ENCODE measurements at regions not wholly inside any gene's neighbourhood (a gene's known extent, or its start where the extent isn't known, plus 50 kb on each side); places are given as distances from the start of the nearest gene placed in this dataset.

GRCh38 chrX:22396408-22396807 is 123.7 kb downstream of the CBLL2 start:
- DNase-seq = no peak

- no peak for DNase-seq
Measured at GRCh38 chrX:22397566-22397965, 124.9 kb downstream of the CBLL2 start.

- no peak for DNase-seq
Measured at GRCh38 chrX:22399437-22400192, 126.9 kb downstream of the CBLL2 start.

- no peak for DNase-seq
Measured at GRCh38 chrX:22404297-22404696, 131.6 kb downstream of the CBLL2 start.

GRCh38 chrX:22406201-22406737 is 133.6 kb downstream of the CBLL2 start:
- DNase-seq = no peak

- DNase-seq = no peak
Measured at GRCh38 chrX:22409418-22409817, 136.7 kb downstream of the CBLL2 start.

GRCh38 chrX:22424122-22424915 is 151.6 kb downstream of the CBLL2 start:
- no peak for DNase-seq

- no peak for DNase-seq
Measured at GRCh38 chrX:22424919-22425318, 152.2 kb downstream of the CBLL2 start.

- DNase-seq = no peak
Measured at GRCh38 chrX:22429704-22430103, 157.0 kb downstream of the CBLL2 start.

- DNase-seq = no peak
Measured at GRCh38 chrX:22430701-22431100, 158.0 kb downstream of the CBLL2 start.

GRCh38 chrX:22433292-22434070 is 160.8 kb downstream of the CBLL2 start:
- no peak for DNase-seq

- no peak for DNase-seq
Measured at GRCh38 chrX:22445880-22446279, 173.2 kb downstream of the CBLL2 start.

- DNase-seq = no peak
Measured at GRCh38 chrX:22462959-22463358, 190.2 kb downstream of the CBLL2 start.

GRCh38 chrX:22467571-22467970 is 194.9 kb downstream of the CBLL2 start:
- peak; percentile 5 for DNase-seq

GRCh38 chrX:22481436-22481835 is 208.7 kb downstream of the CBLL2 start:
- DNase-seq = no peak

- DNase-seq = peak; percentile 16
Measured at GRCh38 chrX:22486296-22486695, 213.6 kb downstream of the CBLL2 start.

- DNase-seq = no peak
Measured at GRCh38 chrX:22516893-22517292, 244.2 kb downstream of the CBLL2 start.

GRCh38 chrX:22520128-22520828 is 247.6 kb downstream of the CBLL2 start:
- DNase-seq = no peak

GRCh38 chrX:22526339-22526738 is 253.6 kb downstream of the CBLL2 start:
- no peak for DNase-seq

GRCh38 chrX:22527302-22527701 is 254.6 kb downstream of the CBLL2 start:
- DNase-seq = no peak

- peak; percentile 2 for DNase-seq
Measured at GRCh38 chrX:22533898-22534297, 261.2 kb downstream of the CBLL2 start.

GRCh38 chrX:22534643-22535042 is 261.9 kb downstream of the CBLL2 start:
- DNase-seq = no peak
